Heart right ventricle (tissue), 16 donors: ENCODE measurements at regions not wholly inside any gene's neighbourhood (a gene's known extent, or its start where the extent isn't known, plus 50 kb on each side); places are given as distances from the start of the nearest gene placed in this dataset.

Experiments
- ATAC-seq, 8 donors: fragments of 200-7000 bp; cut with Tn5 transposase; one replicate each; pipeline ENCODE4 v1.9.1; 2020; ENCODE audit warnings: mild to moderate bottlenecking in 8 of 8, moderate library complexity in 8 of 8, moderate number of reproducible peaks in 1 of 8
- DNase-seq, 2 donors: peaks; one replicate each; pipeline ENCODE4 v3.0.0-alpha.2; 2020
- H3K27ac ChIP-seq, 10 donors: fragments of 200-600 bp; sonication (generic) in 2 of 10; one replicate each; pipeline versions ENCODE4 v1.5.0 to v1.8.0; 2020 to 2022; ENCODE audit warnings: mild to moderate bottlenecking in 3 of 10
- H3K27me3 ChIP-seq, 7 donors: fragments of 200-600 bp; one replicate each; pipeline ENCODE4 v1.8.0; 2021 to 2022; ENCODE audit warnings: mild to moderate bottlenecking in 2 of 7
- H3K36me3 ChIP-seq, 9 donors: fragments of 200-600 bp; sonication (generic) in 1 of 9; one replicate each; pipeline versions ENCODE4 v1.5.0 to v1.8.0; 2020 to 2022; ENCODE audit warnings: mild to moderate bottlenecking in 2 of 9
- H3K4me1 ChIP-seq, 9 donors: fragments of 200-600 bp; sonication (generic) in 1 of 9; one replicate each; pipeline versions ENCODE4 v1.5.0 to v1.8.0; 2020 to 2022; ENCODE audit warnings: mild to moderate bottlenecking in 4 of 9
- H3K4me3 ChIP-seq, 10 donors: fragments of 200-600 bp; sonication (generic) in 2 of 10; one replicate each; pipeline versions ENCODE4 v1.5.0 to v1.8.0; 2020 to 2022; ENCODE audit warnings: mild to moderate bottlenecking in 7 of 10, moderate library complexity in 2 of 10
- H3K9me3 ChIP-seq, 11 donors: fragments of 200-600 bp in 10 of 11; sonication (generic) in 2 of 11; one replicate each; pipeline versions ENCODE4 v1.5.0 to v1.8.0; 2013 to 2022; ENCODE audit warnings: mild to moderate bottlenecking in 2 of 11, control low read depth in 1 of 11, moderate library complexity in 1 of 11
- WGBS, 2 donors: extraction: QIAGEN DNeasy Blood & Tissue Kit; methylation state at CpG; one replicate each; pipeline ENCODE4 v1.1.7; 2013; ENCODE audit warnings: inconsistent platforms in 1 of 2; 5-methylcytosine and 5-hydroxymethylcytosine counted together
- intact Hi-C, 10 donors: fragments of 100-400 bp; cut with DNase I; formaldehyde crosslinking; loops; one replicate each; pipeline versions ENCODE4 v1.11.1 to v1.14.2; 2022
- TF ChIP-seq, protein P1 (sequence below), 9 donors: fragments of 200-600 bp; sonication (generic) in 2 of 9; IDR thresholded peaks; one replicate each; pipeline versions ENCODE4 v1.5.0 to v1.8.0; 2021 to 2022; ENCODE audit warnings: antibody characterized with exemption in 9 of 9, mild to moderate bottlenecking in 5 of 9, moderate library complexity in 1 of 9
- donor health status: Arrhythmogenic right ventricular cardiomyopathy.
- donor health status: ischemic (EF 13 %, LVEDD 7.1; RV severe dilation, severe dysfunction).
- donor health status: healthy with polysubstance abuse.
- donor health status: DM: no; HTN: yes; CAD: no.
- donor health status: DM: no; HTN: no; CAD: no.
- donor health status: ischemic (EF 25% LVEDD 6.9; RV normal size, moderate dysfunction).
- donor health status: ischemic (EF 25% LVEDD 5.7; RV mildly dilated, moderate dysfunction).
- donor health status: healthy.
- donor health status: DM: yes; HTN: yes; CAD: no.
- donor health status: Ischemic cardiomyopathy.
- donor health status: ischemic (EF 35%, LVEDD 5.7; RV mildly dilated, moderate dysfunction).
- donor health status: nonischemic (EF 11% LVEDD 7.7; RV severe dilation, severe dysfunction).
- donor health status: DM: yes; HTN: yes; CAD: no.
- donor health status: PGD.
- donor health status: ischemic (EF 29% LVEDD 5.4; RV normal size, mild dysfunction).
- donor health status: nonischemic (EF 23%, LVEDD 6.1; RV moderate dilation, normal function).

DNA sequence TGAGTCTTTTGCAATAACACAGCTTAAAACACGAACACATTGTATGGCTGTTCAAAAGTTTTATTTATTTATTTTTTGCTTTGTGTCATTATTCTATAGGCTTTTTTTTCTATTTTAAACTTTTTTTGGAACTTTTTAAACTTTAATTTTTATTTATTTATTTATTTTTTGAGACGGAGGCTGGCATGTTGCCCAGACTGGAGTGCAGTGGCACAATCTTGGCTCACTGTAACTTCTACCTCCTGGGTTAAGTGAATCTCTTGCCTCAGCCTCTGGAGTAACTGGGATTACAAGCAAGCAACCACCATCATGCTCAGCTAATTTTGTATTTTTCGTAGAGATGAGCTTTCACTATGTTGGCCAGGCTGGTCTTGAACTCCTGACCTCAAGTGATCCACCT is 88.3 kb upstream of the GADD45A start:
- ATAC-seq (no peak), DNase-seq (no peak)
- Histone ChIP-seq H3K27me3 (no peaks in the 10 kb centered on the region), H3K36me3 (no peaks in the 10 kb centered on the region), H3K9me3 (no peaks in the 10 kb centered on the region), H3K4me3 (no peak overlapping the region), H3K4me1 (peaks cover 0 to 6% (median 0%) of the 10 kb centered on the region in 9 donors), H3K27ac (no peak overlapping the region)
- WGBS, 2 donors, result 78% methylated on average over 3 of the region's 3 CpGs
- intact Hi-C loops, result loop anchor here in 1 of 10 donors (10.0 kb wide), 1 partner anchor 68 kb away; no protein-coding TSS in a partner anchor
- TF ChIP-seq, protein P1, sequence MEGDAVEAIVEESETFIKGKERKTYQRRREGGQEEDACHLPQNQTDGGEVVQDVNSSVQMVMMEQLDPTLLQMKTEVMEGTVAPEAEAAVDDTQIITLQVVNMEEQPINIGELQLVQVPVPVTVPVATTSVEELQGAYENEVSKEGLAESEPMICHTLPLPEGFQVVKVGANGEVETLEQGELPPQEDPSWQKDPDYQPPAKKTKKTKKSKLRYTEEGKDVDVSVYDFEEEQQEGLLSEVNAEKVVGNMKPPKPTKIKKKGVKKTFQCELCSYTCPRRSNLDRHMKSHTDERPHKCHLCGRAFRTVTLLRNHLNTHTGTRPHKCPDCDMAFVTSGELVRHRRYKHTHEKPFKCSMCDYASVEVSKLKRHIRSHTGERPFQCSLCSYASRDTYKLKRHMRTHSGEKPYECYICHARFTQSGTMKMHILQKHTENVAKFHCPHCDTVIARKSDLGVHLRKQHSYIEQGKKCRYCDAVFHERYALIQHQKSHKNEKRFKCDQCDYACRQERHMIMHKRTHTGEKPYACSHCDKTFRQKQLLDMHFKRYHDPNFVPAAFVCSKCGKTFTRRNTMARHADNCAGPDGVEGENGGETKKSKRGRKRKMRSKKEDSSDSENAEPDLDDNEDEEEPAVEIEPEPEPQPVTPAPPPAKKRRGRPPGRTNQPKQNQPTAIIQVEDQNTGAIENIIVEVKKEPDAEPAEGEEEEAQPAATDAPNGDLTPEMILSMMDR (IDR thresholded peaks at IDR 0.05), result no peak

- Histone ChIP-seq H3K9me3 (peaks cover 0 to under 1% (median 0%) of the 10 kb centered on the region in 11 donors), H3K4me1 (peaks cover 0 to 6% (median 0%) of the 10 kb centered on the region in 9 donors), H3K27ac (no peak overlapping the region), H3K4me3 (no peak overlapping the region), H3K36me3 (no peaks in the 10 kb centered on the region), H3K27me3 (no peaks in the 10 kb centered on the region)
- TF ChIP-seq, protein P1 (IDR thresholded peaks at IDR 0.05), result no peak
- DNase-seq, result no peak
- 90 to 92% methylated on average over 3 of the region's 3 CpGs for WGBS, 2 donors
- no peak for ATAC-seq
- intact Hi-C loops, result loop anchor here in 1 of 10 donors (10.0 kb wide), 1 partner anchor 67 kb away; no protein-coding TSS in a partner anchor
These were observed 87.7 kb upstream of the GADD45A start for GRCh38 chr1:67597336-67597735.

- intact Hi-C loops, result loop anchor here in 1 of 10 donors (10.0 kb wide), 1 partner anchor 66 kb away; no protein-coding TSS in a partner anchor
- Histone ChIP-seq H3K27ac (peak overlapping the region in 6 of 10 donors; percentile 5 to 75 (median 30)), H3K9me3 (peaks cover 0 to 5% (median 0%) of the 10 kb centered on the region in 11 donors), H3K36me3 (no peaks in the 10 kb centered on the region), H3K4me1 (peaks cover 0 to 6% (median 0%) of the 10 kb centered on the region in 9 donors), H3K27me3 (no peaks in the 10 kb centered on the region), H3K4me3 (no peak overlapping the region)
- DNase-seq, result no peak
- peak; percentile 73 to 96 (median 82) for ATAC-seq
- WGBS, 2 donors, result 61% methylated on average over 1 of the region's 1 CpG
- TF ChIP-seq, protein P1 (IDR thresholded peaks at IDR 0.05), result no peak
These were observed 85.9 kb upstream of the GADD45A start for GRCh38 chr1:67599085-67599484.

GRCh38 chr1:67601539-67601938 is 83.5 kb upstream of the GADD45A start:
- intact Hi-C loops, result no loop called here
- 54 to 60% methylated on average over 3 of the region's 3 CpGs for whole genome bisulfite sequencing, 2 donors
- Histone ChIP-seq H3K9me3 (peaks cover 0 to 5% (median 0%) of the 10 kb centered on the region in 11 donors), H3K36me3 (no peaks in the 10 kb centered on the region), H3K27me3 (no peaks in the 10 kb centered on the region), H3K27ac (no peak overlapping the region), H3K4me1 (peaks cover 0 to 6% (median 0%) of the 10 kb centered on the region in 9 donors), H3K4me3 (no peak overlapping the region)
- no peak for DNase-seq
- ATAC-seq, result peak in 1 of 8 donors; percentile 30
- TF ChIP-seq, protein P1 (IDR thresholded peaks at IDR 0.05), result no peak
